D341Med (cell line): ENCODE measurements at regions not wholly inside any gene's neighbourhood (a gene's known extent, or its start where the extent isn't known, plus 50 kb on each side); places are given as distances from the start of the nearest gene placed in this dataset.
A peak's percentile ranks its signal among the peaks of the same experiment; 100 is the strongest.

Source experiments
- DNase-seq: peaks from one replicate; pipeline ENCODE4 v3.0.0; 2012; ENCODE audit warnings: low spot score

- DNase-seq: no peak
Measured at GRCh38 chr7:95718577-95719410, 53.6 kb upstream of the DYNC1I1 start.

- DNase-seq: no peak
Measured at GRCh38 chr7:95716357-95717122, 55.8 kb upstream of the DYNC1I1 start.

- no peak for DNase-seq
Measured at GRCh38 chr7:95715274-95715673, 57.1 kb upstream of the DYNC1I1 start.

- no peak for DNase-seq
Measured at GRCh38 chr7:95710711-95711110, 61.6 kb upstream of the DYNC1I1 start.

DNA sequence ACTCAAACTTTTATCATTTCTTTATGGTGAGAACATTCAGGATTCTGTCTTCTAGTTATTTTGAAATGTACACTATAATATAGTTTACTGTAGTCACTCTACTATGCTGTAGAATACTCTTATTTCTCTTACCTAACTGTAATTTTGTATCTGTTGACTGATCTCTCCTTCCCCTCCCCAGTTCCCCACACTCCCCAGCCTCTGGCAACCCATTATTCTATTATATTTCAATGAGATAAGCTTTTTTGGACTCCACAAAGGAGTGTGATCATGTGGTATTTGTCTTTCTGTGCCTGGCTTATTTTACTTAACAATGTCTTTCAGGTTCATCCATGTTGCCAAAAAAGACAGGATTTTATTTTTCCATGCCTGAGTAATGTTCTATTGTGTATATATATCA, 71.4 kb upstream of the DYNC1I1 start:
- no peak for DNase-seq

- no peak for DNase-seq
Measured at GRCh38 chr7:95694334-95694733, 78.0 kb upstream of the DYNC1I1 start.

DNA sequence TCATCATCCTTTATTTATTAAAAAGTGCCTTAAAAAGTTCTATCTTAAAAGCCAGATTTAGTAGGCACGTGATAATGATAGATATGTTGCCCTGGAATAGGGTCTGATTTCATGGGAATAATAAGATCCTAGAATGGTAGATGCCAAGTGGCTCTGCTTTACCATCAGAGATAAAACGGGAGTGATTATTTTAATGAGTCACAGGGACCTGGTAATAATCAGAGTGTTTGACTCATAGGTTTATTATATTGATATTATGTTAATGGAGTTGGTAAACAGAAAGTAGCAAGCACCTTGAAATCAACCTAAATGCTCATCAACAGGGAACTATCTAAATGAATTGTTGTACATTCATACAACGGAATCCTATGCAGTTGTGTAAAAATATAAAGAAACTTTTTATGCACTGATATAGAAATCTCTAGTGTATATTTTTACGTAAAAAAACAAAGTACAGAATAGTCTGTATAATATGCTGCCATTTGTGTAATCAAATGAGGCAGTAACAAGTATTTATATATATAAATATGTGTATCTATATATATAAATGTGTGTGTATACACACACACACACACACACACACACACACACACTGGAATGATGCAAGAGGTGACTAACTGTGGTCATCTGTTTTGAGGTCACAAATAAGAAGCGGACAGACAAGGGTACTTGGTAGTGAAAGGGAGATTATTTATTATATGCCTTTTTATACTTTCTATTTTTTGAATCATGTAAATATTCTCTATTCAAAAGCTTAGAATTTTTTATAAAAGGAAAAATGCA, 78.6 kb upstream of the DYNC1I1 start:
- DNase-seq: no peak

DNA sequence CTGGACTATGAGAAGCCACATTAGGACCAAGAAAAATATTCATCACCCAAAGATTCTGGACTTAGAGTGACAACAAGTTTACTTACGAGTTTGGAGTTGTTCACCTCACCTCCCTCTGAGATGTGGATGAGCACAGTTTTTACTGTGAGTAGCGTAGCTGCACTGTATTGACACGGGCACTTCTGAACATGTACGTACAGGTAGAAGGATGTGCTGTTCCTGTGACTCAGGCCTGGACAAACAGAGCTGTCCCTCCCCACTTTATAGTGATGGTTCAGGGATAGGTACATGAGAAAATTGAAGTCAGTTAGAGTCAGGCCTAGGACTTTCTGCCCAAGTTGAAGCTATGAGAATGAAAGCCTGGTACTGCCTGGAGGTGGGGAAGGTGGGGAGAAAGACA, 80.9 kb upstream of the DYNC1I1 start:
- DNase-seq: no peak

GRCh38 chr7:95690367-95690947, 81.9 kb upstream of the DYNC1I1 start:
- DNase-seq: peak; percentile 38

DNA sequence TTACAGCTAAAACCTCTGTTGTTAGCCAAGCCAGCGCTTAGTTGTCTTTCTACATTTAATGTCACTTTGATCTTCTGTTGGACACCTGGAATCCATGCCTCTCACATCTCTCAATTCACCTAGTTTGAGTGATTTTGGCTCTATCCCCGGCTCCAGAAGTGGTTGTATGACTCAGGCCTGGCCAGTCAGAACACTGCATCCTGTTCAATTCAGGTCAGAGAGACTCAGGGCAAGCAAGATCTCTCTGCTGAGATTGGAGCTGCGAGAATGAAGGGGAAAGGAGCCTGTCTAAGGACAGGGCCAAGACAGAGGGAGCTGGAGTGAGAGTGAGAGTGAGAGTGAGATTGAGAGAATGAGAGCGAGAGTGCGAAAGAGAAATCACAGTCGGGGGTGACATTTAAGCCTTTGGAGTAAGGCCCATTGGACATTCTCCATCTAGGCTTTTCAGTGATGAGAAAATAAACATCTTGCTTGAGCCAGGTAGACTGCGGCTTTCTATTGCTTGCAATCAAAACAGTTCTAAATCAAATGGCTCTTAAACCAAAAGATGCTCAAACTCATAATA, 83.3 kb upstream of the DYNC1I1 start:
- DNase-seq: no peak

DNA sequence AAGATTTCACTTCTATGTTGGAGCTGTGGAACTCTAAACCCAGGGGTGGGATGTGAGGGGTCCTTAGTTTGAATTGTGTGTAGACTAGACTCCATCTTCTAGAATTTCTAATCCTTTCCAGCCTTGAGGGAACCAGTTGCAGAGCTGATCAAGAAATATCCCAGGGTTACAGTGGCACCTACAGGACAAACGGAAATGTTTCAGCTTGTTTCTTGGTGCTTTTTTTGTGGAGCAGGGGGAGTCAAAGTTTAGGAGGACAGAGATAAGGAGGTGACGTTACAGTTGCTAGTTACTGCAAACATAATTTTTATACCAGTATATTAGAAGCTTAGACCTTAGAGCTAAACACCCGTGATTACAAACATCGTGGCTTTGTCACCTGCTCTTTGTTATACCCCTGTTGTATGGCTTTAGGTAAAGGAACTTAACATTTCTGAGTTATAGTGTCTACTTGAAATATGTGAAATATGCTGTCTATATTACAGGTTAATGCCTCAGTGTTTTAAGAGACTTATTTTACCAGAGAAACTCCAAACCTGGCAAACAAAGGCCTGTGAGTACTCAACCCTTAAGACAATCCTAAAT, 84.5 kb upstream of the DYNC1I1 start:
- DNase-seq: peak; percentile 37

DNA sequence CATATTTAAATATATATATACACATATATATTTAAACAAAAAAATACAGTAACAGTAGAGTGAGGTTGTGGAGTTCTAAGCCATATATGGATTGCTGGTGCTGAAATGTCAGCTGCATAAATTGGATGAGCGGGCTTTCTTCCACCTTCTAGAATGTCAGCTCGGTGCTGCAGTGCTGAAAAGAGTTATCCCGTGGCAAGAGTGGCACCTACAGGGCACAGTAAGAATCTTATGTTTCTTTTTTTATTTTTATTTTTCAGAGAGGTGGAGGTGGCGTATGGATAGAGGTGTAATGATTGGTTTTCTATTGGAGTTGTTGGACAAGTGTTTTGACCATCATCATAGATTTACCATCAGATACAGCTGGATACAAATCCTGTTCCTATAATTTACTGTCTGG, 86.2 kb upstream of the DYNC1I1 start:
- DNase-seq: peak; percentile 52

DNA sequence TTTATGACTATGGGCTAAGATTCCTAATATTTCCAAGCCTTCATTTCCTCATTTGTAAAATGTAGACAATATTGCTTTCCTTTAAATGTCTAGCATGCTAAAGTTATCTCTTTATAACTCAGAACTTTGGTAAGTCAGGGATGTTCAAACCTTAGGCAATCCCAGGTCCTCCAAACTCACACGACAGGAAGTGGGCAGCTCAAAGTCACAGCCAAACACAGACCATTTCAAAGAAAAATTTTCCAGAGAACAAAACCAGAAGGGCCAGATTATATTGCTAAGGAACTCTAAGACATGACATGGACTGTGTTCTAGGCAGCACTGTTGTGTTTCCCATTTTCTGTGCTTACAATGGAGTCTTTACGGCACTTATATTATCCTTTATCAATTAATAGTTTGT, 87.8 kb upstream of the DYNC1I1 start:
- no peak for DNase-seq

GRCh38 chr7:95684037-95684436, 87.7 kb upstream of the PDK4 start:
- DNase-seq: peak; percentile 34

DNA sequence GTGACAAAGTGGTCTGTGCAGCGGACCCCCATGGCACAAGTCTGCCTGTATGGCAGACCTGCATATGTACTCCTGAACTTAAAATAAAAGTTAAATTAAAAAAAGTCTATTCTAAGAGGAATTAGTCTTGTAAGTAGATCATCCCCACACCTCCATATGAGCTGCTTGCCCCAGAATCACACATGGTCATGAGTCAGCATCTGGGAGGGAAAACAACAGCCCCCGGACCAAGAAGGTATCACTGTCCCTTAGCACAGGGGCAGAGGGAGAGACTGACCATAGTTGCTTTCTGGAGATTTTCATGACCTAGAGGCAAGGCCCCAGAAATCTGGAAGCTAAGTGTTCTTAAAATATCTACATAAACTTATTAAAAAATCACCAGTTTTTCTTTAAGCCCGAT, 86.6 kb upstream of the PDK4 start:
- no peak for DNase-seq

GRCh38 chr7:95676691-95677090, 80.4 kb upstream of the PDK4 start:
- no peak for DNase-seq

DNA sequence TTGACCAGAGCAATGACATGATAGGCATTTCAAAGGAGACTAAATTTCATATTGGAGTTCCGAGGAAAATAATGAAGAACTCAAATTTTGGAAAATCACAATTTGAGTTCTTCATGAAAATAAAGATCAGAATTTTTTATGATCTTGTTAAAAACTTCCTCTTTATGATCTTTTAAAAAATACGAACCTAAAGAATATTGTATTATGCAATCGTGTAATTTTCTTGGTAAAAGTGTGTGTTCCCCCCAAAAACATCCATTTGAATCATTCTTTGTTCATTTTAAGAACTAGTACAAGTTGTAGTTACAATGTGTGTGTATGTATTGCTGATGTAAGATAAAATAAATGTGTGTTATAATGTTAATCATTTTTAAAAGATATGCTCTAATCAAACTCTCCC, 79.3 kb upstream of the PDK4 start:
- no peak for DNase-seq

GRCh38 chr7:95675016-95675415, 78.7 kb upstream of the PDK4 start:
- DNase-seq: no peak

DNA sequence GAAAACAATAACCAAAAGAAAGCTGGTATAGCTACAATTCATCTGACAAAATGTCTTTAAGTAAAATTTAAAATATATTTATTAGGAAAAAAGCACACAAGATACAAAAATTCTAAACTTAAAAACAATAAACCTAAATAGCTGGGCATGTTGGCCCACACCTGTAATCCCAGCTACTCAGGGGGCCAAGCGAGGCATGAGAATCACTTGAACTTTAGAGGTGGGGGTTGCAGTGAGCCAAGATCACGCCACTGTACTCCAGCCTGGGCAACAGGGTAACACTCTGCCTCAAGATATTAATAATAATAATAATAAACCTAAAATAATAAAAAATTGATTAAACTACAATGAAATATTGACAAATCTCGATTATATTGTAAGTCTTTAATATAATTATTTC, 77.8 kb upstream of the PDK4 start:
- no peak for DNase-seq

GRCh38 chr7:95672434-95672833, 76.1 kb upstream of the PDK4 start:
- DNase-seq: no peak

- DNase-seq: no peak
Measured at GRCh38 chr7:95669513-95669912, 73.2 kb upstream of the PDK4 start.
